Mesenchymal stem cell (in vitro differentiated cells and primary cell): ENCODE measurements at regions not wholly inside any gene's neighbourhood (a gene's known extent, or its start where the extent isn't known, plus 50 kb on each side); places are given as distances from the start of the nearest gene placed in this dataset.
A peak's percentile ranks its signal among the peaks of the same experiment; 100 is the strongest.

ENCODE experiments used
- DNase-seq: peaks from one replicate; pipeline ENCODE4 v3.0.0-alpha.2; 2013
- H2AFZ ChIP-seq: one replicate; pipeline ENCODE4 v1.6.1; 2013; ENCODE audit warnings: low read depth, mild to moderate bottlenecking, control low read depth, inconsistent platforms, low read length, moderate library complexity
- H2AK5ac ChIP-seq: 2 replicates; pipeline ENCODE4 v1.6.1; 2013; ENCODE audit warnings: low read length, moderate library complexity, mild to moderate bottlenecking, inconsistent platforms; ENCODE audit not compliant: severe bottlenecking
- H2BK120ac ChIP-seq: one replicate; pipeline ENCODE4 v1.6.1; 2013; ENCODE audit warnings: low read depth, mild to moderate bottlenecking, inconsistent platforms, low read length, moderate library complexity
- H2BK12ac ChIP-seq, 2 experiments: one replicate each; pipeline ENCODE4 v1.6.1; 2013; ENCODE audit warnings: inconsistent platforms in 2 of 2, low read length in 2 of 2, mild to moderate bottlenecking in 2 of 2, moderate library complexity in 2 of 2, control low read depth in 1 of 2
- H2BK15ac ChIP-seq: one replicate; pipeline ENCODE4 v1.6.1; 2013; ENCODE audit warnings: mild to moderate bottlenecking, low read depth, inconsistent platforms; ENCODE audit not compliant: poor library complexity, severe bottlenecking
- H2BK5ac ChIP-seq: 2 replicates; pipeline ENCODE4 v1.6.1; 2013; ENCODE audit warnings: low read depth, mild to moderate bottlenecking, low read length, control low read depth, inconsistent platforms; ENCODE audit not compliant: poor library complexity, severe bottlenecking
- H3K14ac ChIP-seq, 2 experiments: one replicate each; pipeline ENCODE4 v1.6.1; 2013; ENCODE audit warnings: inconsistent platforms in 2 of 2, low read length in 2 of 2, control low read depth in 1 of 2, mild to moderate bottlenecking in 1 of 2, moderate library complexity in 1 of 2
- H3K18ac ChIP-seq, 2 experiments: one replicate each; pipeline ENCODE4 v1.6.1; 2013; ENCODE audit warnings: inconsistent platforms in 2 of 2, low read length in 2 of 2, control low read depth in 1 of 2, low read depth in 1 of 2, mild to moderate bottlenecking in 1 of 2
- H3K23ac ChIP-seq, 2 experiments: one replicate each; pipeline ENCODE4 v1.6.1; 2013; ENCODE audit warnings: inconsistent platforms in 2 of 2, low read length in 2 of 2, mild to moderate bottlenecking in 2 of 2, moderate library complexity in 2 of 2, control low read depth in 1 of 2
- H3K27ac ChIP-seq: 2 replicates; pipeline ENCODE4 v1.5.1; 2013; ENCODE audit warnings: mild to moderate bottlenecking, moderate library complexity, low read length, control low read depth, inconsistent platforms; ENCODE audit not compliant: poor library complexity, severe bottlenecking
- H3K27me3 ChIP-seq, 2 experiments: 2 replicates each; pipeline versions ENCODE4 v1.6.1 to v1.7.0; 2013; ENCODE audit warnings: low read length in 2 of 2, mild to moderate bottlenecking in 2 of 2, moderate library complexity in 2 of 2, control low read depth in 1 of 2, inconsistent platforms in 1 of 2; ENCODE audit not compliant: control insufficient read depth in 1 of 2, insufficient read depth in 1 of 2
- H3K36me3 ChIP-seq, 2 experiments: 2 replicates each; pipeline versions ENCODE4 v1.6.1 to v1.7.0; 2013; ENCODE audit warnings: low read length in 2 of 2, control low read depth in 1 of 2, inconsistent platforms in 1 of 2, low read depth in 1 of 2, mild to moderate bottlenecking in 1 of 2; ENCODE audit not compliant: insufficient read depth in 2 of 2, control insufficient read depth in 1 of 2
- H3K4ac ChIP-seq, 2 experiments: one replicate each; pipeline ENCODE4 v1.6.1; 2013; ENCODE audit warnings: inconsistent platforms in 2 of 2, low read length in 2 of 2, mild to moderate bottlenecking in 2 of 2, moderate library complexity in 2 of 2, control low read depth in 1 of 2, low read depth in 1 of 2
- H3K4me1 ChIP-seq: 2 replicates; pipeline ENCODE4 v1.6.1; 2013; ENCODE audit warnings: low read depth, low read length, control low read depth; ENCODE audit not compliant: control insufficient read depth, insufficient read depth
- H3K4me2 ChIP-seq: 2 replicates; pipeline ENCODE4 v1.6.1; 2013; ENCODE audit warnings: low read length, mild to moderate bottlenecking, inconsistent platforms; ENCODE audit not compliant: poor library complexity, severe bottlenecking
- H3K4me3 ChIP-seq, 2 experiments: 2 replicates each; pipeline versions ENCODE4 v1.5.1 to v1.7.0; 2013; ENCODE audit warnings: low read length in 2 of 2, mild to moderate bottlenecking in 2 of 2, control low read depth in 1 of 2, low read depth in 1 of 2; ENCODE audit not compliant: insufficient read depth in 1 of 2
- H3K79me1 ChIP-seq: replicated peaks from 2 replicates; pipeline ENCODE4 v1.6.1; 2013; ENCODE audit warnings: mild to moderate bottlenecking, control low read depth, low read length, inconsistent platforms; ENCODE audit not compliant: poor library complexity, severe bottlenecking
- H3K9ac ChIP-seq: 2 replicates; pipeline ENCODE4 v1.7.0; 2013; ENCODE audit warnings: mild to moderate bottlenecking, low read length, moderate library complexity
- H3K9me3 ChIP-seq: 2 replicates; pipeline ENCODE4 v1.7.0; 2013; ENCODE audit warnings: mild to moderate bottlenecking, low read length; ENCODE audit not compliant: control insufficient read depth
- H4K8ac ChIP-seq: one replicate; pipeline ENCODE4 v1.6.1; 2013; ENCODE audit warnings: inconsistent platforms, mild to moderate bottlenecking, low read length, moderate library complexity
- H4K91ac ChIP-seq: one replicate; pipeline ENCODE4 v1.6.1; 2013; ENCODE audit warnings: mild to moderate bottlenecking, low read length, inconsistent platforms
- WGBS: methylation state at CpG from one replicate; pipeline ENCODE4 v1.1.7; 2013; ENCODE audit warnings: mixed read lengths; 5-methylcytosine and 5-hydroxymethylcytosine counted together

DNA sequence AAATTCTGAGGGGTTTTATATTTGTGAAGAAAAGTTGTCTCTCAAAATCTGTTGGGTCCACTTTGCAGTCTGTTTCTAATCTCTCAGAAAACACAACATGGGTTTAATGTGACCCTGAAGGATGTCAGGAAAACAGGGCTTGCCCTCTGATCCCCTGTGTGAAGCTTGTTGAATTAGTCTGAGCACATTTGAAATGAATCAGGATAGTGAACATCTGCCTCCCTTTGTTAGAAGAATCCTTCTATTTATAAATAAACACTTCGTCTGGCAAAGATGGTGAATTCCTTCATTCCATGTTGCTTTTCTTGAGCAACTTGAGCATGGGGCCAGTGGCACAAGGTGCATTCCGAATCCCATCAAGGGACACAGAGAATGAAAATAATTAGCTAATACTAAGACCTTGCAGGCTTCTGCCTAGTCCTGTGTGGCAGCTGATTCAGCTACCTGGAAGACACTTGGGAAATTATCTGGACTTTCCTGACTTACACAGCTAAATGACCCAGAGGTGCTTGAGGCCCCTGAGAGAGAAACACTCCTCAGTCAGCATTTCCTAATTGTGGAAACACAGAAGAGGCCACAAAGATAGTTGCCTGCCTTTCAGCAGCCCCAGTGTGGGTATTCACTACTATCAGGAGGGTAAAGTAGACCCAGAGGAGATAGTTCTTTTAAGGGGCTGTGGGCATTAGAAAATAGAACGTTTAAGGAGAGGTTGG, 305.5 kb downstream of the C7orf25 start:
- 42% methylated on average over 3 of the region's 3 CpGs for WGBS
- Histone ChIP-seq H3K9me3 (no peaks in the 10 kb centered on the region), H2BK5ac (no peak overlapping the region), H3K4ac (no peak overlapping the region), H2BK120ac (no peak overlapping the region), H2AK5ac (no peak overlapping the region), H4K8ac (no peak overlapping the region), H3K14ac (no peak overlapping the region), H3K79me1 (no peaks in the 10 kb centered on the region), H3K36me3 (no peaks in the 10 kb centered on the region), H3K4me3 (peak overlapping the region in 1 of 2 experiments; percentile 28), H3K18ac (peak overlapping the region in 1 of 2 experiments; percentile 19), H2BK12ac (no peak overlapping the region), H3K9ac (peak overlapping the region; percentile 23), H2BK15ac (no peak overlapping the region), H3K27me3 (no peaks in the 10 kb centered on the region), H4K91ac (no peak overlapping the region), H3K27ac (peak overlapping the region; percentile 16), H3K23ac (no peak overlapping the region), H2AFZ (no peak overlapping the region), H3K4me1 (no peaks in the 10 kb centered on the region), H3K4me2 (peak overlapping the region; percentile 21)
- DNase-seq: peak; percentile 66

- H3K36me3 ChIP-seq: no peaks in the 10 kb centered on the region
- H3K4ac ChIP-seq: no peak overlapping the region
- H3K9me3 ChIP-seq: no peaks in the 10 kb centered on the region
- peak overlapping the region in 1 of 2 experiments; percentile 37 for H3K18ac ChIP-seq
- H3K4me1 ChIP-seq: no peaks in the 10 kb centered on the region
- no peak overlapping the region for H2AK5ac ChIP-seq
- DNase-seq: peak; percentile 8
- H3K27me3 ChIP-seq: no peaks in the 10 kb centered on the region
- H2AFZ ChIP-seq: no peak overlapping the region
- H3K27ac ChIP-seq: no peak overlapping the region
- no peak overlapping the region for H3K23ac ChIP-seq
- H2BK120ac ChIP-seq: no peak overlapping the region
- peak overlapping the region in 1 of 2 experiments; percentile 61 for H3K4me3 ChIP-seq
- no peak overlapping the region for H3K4me2 ChIP-seq
- peak overlapping the region; percentile 29 for H4K8ac ChIP-seq
- no peak overlapping the region for H2BK5ac ChIP-seq
- 83% methylated on average over 6 of the region's 7 CpGs for WGBS
- H2BK15ac ChIP-seq: no peak overlapping the region
- H3K79me1 ChIP-seq: no peaks in the 10 kb centered on the region
- H2BK12ac ChIP-seq: peak overlapping the region in 1 of 2 experiments; percentile 18
- no peak overlapping the region for H3K14ac ChIP-seq
- peak overlapping the region; percentile 30 for H3K9ac ChIP-seq
- no peak overlapping the region for H4K91ac ChIP-seq
Measured at GRCh38 chr7:42605406-42606192, 306.3 kb downstream of the C7orf25 start.

GRCh38 chr7:42603496-42603895, 308.4 kb downstream of the C7orf25 start:
- H2AFZ ChIP-seq: no peak overlapping the region
- H3K9ac ChIP-seq: no peak overlapping the region
- H2BK120ac ChIP-seq: no peak overlapping the region
- no peak overlapping the region for H3K4ac ChIP-seq
- WGBS: 97% methylated on average over 1 of the region's 2 CpGs
- no peak overlapping the region for H3K4me3 ChIP-seq
- no peak overlapping the region for H3K4me2 ChIP-seq
- no peak overlapping the region for H4K91ac ChIP-seq
- no peak overlapping the region for H2BK12ac ChIP-seq
- no peak overlapping the region for H2BK5ac ChIP-seq
- H4K8ac ChIP-seq: no peak overlapping the region
- no peak overlapping the region for H3K18ac ChIP-seq
- H3K36me3 ChIP-seq: no peaks in the 10 kb centered on the region
- H3K9me3 ChIP-seq: no peaks in the 10 kb centered on the region
- H2AK5ac ChIP-seq: no peak overlapping the region
- no peak for DNase-seq
- H3K79me1 ChIP-seq: no peaks in the 10 kb centered on the region
- no peak overlapping the region for H3K23ac ChIP-seq
- H3K27me3 ChIP-seq: no peaks in the 10 kb centered on the region
- H3K14ac ChIP-seq: no peak overlapping the region
- H3K4me1 ChIP-seq: no peaks in the 10 kb centered on the region
- H2BK15ac ChIP-seq: no peak overlapping the region
- H3K27ac ChIP-seq: no peak overlapping the region

DNA sequence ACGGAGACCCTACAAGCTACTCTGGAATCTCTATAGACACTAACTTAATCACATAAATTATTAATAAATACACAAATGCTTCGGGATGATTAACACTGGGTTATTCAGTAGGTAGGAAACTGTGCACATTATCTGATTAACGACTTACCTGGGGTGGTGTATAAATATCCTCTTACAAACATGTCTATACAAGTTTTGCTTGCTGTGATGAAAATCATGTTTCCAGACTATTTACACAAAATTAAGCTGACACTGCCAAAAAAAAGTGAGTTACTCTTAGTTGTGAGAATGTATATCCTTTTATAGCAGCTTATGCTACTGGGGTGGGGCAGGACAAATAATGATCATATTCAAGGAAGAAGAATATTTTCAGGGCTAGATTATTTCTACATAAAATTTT, 314.6 kb downstream of the C7orf25 start:
- 100% methylated on average over 1 of the region's 3 CpGs for WGBS
- Histone ChIP-seq H3K14ac (no peak overlapping the region), H3K27ac (no peak overlapping the region), H3K18ac (no peak overlapping the region), H3K27me3 (no peaks in the 10 kb centered on the region), H3K4me1 (no peaks in the 10 kb centered on the region), H3K4me3 (no peak overlapping the region), H2BK15ac (no peak overlapping the region), H3K36me3 (no peaks in the 10 kb centered on the region), H3K79me1 (no peaks in the 10 kb centered on the region), H2AFZ (no peak overlapping the region), H3K9me3 (peaks cover 6% of the 10 kb centered on the region), H4K8ac (no peak overlapping the region), H3K23ac (no peak overlapping the region), H3K4ac (no peak overlapping the region), H2AK5ac (no peak overlapping the region), H3K4me2 (no peak overlapping the region), H2BK12ac (no peak overlapping the region), H4K91ac (no peak overlapping the region), H3K9ac (no peak overlapping the region), H2BK5ac (no peak overlapping the region), H2BK120ac (no peak overlapping the region)
- DNase-seq: no peak
